GM20000 (cell line): ENCODE measurements at regions not wholly inside any gene's neighbourhood (a gene's known extent, or its start where the extent isn't known, plus 50 kb on each side); places are given as distances from the start of the nearest gene placed in this dataset.

ENCODE experiments used
- DNase-seq: peaks from one replicate; pipeline ENCODE4 v3.0.0; 2012; ENCODE audit warnings: low spot score
- TF ChIP-seq, protein P1 (sequence below): IDR thresholded peaks from 2 replicates; pipeline ENCODE4 v1.5.1; 2012; ENCODE audit warnings: mild to moderate bottlenecking, control low read depth; ENCODE audit errors: extremely low read depth, missing control alignments

DNA sequence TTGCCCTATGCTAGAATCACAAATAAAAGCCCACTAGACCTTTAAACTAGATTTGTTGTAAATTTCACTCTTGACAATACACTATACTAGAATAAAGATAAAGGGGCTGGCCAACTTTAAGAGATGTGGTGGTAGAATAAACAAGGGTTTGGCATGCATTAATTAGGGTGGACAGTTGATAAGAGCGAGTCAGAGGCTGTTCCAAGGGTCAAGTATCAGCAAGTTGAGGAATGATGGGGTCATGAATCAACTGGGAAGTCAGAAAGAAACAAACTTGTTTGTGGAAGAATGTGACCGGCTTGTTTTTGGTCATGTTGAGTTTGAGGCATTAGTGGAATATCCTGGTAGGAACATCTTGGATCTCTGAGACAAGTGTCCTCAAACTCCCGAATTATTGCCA, 398.3 kb upstream of the TNP1 start:
- TF ChIP-seq, protein P1, sequence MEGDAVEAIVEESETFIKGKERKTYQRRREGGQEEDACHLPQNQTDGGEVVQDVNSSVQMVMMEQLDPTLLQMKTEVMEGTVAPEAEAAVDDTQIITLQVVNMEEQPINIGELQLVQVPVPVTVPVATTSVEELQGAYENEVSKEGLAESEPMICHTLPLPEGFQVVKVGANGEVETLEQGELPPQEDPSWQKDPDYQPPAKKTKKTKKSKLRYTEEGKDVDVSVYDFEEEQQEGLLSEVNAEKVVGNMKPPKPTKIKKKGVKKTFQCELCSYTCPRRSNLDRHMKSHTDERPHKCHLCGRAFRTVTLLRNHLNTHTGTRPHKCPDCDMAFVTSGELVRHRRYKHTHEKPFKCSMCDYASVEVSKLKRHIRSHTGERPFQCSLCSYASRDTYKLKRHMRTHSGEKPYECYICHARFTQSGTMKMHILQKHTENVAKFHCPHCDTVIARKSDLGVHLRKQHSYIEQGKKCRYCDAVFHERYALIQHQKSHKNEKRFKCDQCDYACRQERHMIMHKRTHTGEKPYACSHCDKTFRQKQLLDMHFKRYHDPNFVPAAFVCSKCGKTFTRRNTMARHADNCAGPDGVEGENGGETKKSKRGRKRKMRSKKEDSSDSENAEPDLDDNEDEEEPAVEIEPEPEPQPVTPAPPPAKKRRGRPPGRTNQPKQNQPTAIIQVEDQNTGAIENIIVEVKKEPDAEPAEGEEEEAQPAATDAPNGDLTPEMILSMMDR, result no peak
- no peak for DNase-seq

DNA sequence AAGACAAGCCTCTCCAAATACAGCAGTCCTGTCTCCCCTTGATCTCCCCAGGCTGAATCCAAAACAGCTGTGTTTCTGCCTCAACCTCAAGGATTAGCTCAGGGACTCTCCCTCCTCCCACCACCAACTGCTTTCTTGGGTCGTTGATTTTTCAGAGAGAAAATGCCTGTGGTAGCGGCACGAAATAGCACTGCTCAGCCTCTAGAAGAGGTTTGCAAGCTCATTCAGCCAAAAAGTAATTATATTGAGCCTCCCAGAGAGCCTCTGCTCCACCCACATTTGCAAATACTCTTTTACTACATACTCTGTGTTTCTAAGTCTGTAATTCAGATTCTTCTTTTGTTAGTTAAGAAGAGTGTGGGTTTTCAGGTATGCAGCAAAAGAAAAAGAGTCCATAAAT, 396.4 kb upstream of the TNP1 start:
- TF ChIP-seq, protein P1, result no peak
- no peak for DNase-seq

DNA sequence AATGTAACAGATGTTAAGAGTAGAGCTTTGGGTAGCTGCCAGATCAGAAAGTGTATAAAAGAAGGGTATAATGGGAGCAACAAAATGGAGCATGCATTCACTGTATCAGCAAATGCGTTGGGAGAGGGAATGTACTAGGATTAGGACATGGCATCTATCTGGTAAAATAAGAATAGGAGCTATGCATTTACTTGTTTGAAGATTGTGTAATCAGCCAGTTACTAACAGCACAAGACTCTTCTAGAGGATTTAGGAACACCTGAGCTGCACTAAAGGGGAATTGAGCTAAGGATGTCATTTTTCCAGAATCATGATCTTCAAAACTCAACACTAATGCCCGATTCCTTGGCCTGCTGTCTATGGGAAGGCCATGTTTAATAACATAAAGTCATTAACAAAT, 394.2 kb upstream of the TNP1 start:
- TF ChIP-seq, protein P1, result no peak

DNA sequence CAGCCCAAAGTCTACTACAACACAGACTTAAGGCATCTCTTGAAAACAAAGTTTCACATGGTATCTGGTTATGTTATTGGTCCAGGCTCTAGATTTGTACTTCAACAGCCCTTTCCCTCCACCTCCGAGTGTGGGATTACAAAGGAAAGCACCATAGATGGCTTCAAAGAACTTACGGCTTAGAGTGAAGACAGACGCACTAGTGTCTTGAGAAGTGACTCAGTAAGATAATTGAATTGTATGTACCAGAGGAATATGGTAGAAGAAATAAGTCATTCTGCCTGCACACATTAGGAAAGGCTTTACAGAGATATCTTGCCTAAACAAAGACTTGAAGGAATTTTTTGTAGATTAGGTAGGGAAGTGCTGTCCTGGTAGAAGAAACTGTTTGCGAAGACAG, 392.3 kb upstream of the TNP1 start:
- no peak for DNase-seq

More for the DNA sequence above, 394.2 kb upstream of the TNP1 start:
- DNase-seq, result no peak

DNA sequence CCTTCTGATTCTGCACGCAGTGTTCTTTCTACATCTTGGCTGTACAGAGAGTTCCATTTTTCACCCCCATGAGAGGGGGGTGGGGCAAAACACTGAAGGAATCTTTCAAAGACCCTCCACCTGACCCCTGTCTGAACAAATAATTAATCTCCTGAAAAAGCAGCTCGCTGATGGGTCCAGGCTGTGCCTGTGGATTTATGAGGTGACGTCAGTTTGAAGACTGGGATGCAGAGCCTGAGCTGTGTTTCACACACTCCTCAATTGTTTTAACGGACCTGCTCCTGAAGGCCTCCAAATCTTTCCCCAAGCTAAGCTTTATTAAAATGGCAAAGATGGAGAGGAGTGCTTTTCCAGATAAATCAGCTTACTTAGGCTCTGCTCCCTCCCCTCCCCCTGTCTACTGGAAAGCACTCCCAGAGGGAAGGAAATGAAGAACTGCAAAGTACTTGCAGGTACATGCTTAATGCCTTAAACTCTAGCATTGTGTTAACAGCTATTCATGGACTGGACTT, 390.2 kb upstream of the TNP1 start:
- TF ChIP-seq, protein P1, result no peak
- no peak for DNase-seq

More for the DNA sequence above, 392.3 kb upstream of the TNP1 start:
- TF ChIP-seq, protein P1, result no peak

DNA sequence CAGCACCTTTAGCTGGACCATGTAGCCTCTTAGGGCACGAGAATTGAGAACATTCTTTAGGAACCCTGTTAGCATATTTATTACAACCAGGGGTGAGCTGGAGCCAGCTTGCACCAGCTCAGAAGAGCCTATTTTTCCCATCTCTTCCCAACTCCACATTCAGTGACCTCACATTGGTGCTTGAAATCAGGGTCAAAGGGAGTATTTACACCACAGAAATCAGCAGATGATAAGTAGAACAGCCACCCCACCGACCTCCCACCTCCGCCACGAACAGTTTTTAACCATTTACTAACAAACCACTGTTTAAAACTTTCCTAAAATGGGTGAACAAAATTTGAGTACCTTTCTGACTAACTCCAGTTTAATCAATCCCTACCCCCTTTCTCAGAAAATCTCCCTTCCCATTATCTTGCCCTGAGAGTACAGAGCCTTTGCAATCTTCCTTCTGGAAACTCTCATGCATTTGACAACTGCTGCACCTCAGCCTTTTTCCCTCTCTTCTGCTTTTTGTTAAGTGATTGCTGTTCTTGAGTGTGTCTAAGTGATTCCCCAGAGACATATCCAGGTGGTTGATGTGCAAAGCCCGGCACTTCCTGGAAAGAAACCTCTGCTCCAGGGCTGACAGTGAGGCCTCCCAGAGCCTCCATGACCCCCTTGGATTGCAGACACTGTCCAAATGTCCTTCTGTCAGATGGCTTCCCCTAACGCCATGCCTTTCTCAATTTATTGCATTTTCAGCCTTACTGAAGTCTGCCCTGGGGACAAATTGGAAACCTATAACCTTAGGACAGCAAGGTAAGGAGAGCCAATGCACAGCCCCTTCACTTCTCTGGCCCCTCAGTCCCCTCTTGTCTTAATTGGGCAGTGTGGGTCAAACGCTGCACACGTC, 389.5 kb upstream of the TNP1 start:
- TF ChIP-seq, protein P1, result no peak
- DNase-seq, result no peak

DNA sequence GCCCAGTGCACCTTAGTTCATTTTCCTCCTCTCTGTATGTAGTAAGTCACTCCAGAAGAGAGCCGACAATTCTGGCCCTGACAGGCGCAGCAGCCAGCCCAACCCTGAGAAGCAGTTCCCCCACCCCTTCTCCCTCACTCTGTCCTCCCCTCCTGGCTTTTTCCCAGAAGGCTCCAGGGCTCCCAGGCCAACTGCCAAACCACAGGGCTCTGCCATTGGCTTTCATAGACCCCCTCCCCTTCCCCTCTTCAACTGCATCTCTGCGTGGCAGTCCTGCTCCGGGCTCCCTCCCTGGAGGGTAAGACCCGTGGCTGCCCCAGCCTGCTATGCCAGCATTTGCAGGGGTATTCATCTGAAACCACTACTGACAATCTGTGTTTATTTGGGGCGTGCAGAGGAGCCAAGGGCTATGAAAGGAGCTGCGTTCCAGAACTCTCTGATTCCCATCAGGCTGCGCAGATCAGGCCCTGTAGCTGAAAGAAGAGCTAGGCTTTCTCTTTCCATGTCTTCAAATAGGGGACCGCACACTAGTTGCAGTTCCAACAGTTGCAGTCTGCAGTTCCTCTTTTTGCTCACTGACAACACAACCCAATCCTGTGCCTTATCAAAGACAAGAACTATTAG, 388.6 kb upstream of the TNP1 start:
- TF ChIP-seq, protein P1, result no peak
- peak; percentile 53 for DNase-seq
